Peyer's patch (tissue), 4 donors: ENCODE measurements at regions not wholly inside any gene's neighbourhood (a gene's known extent, or its start where the extent isn't known, plus 50 kb on each side); places are given as distances from the start of the nearest gene placed in this dataset.

ENCODE experiments used
- DNase-seq, 3 donors: peaks; one replicate each; pipeline ENCODE4 v3.0.0-alpha.2; 2017 to 2019
- H3K27ac ChIP-seq, 4 donors: fragments of 200-600 bp; sonication (generic); one replicate each; pipeline ENCODE4 v1.5.1; 2016 to 2019
- H3K27me3 ChIP-seq, 2 donors: fragments of 200-600 bp; sonication (generic); one replicate each; pipeline ENCODE4 v1.5.1; 2019
- H3K36me3 ChIP-seq, 3 donors: fragments of 200-600 bp; sonication (generic); one replicate each; pipeline ENCODE4 v1.5.1; 2016 to 2019
- H3K4me1 ChIP-seq, 4 donors: fragments of 200-600 bp; sonication (generic); one replicate each; pipeline ENCODE4 v1.5.1; 2016 to 2019
- H3K4me3 ChIP-seq, 4 donors: fragments of 200-600 bp; sonication (generic); 1 replicate in 3 of 4; 2 replicates in 1 of 4; pipeline ENCODE4 v1.5.1; 2016 to 2019; ENCODE audit warnings: mild to moderate bottlenecking in 1 of 4
- H3K9me3 ChIP-seq, 4 donors: fragments of 200-600 bp; sonication (generic); one replicate each; pipeline ENCODE4 v1.5.1; 2016 to 2019; ENCODE audit warnings: mild to moderate bottlenecking in 1 of 4
- POLR2A ChIP-seq, 2 donors: fragments of 450-650 bp; IDR thresholded peaks; one replicate each; pipeline ENCODE4 v1.5.1; 2017; ENCODE audit warnings: antibody characterized with exemption in 2 of 2, mild to moderate bottlenecking in 2 of 2, moderate library complexity in 2 of 2
- TF ChIP-seq, protein P1 (sequence below), 6 experiments: fragments of 450-650 bp in 4 of 6; fragments of 200-600 bp in 2 of 6; sonication (generic) in 1 of 6; IDR thresholded peaks; one replicate each; pipeline ENCODE4 v1.5.1; 2017 to 2019; ENCODE audit warnings: antibody characterized with exemption in 6 of 6, mild to moderate bottlenecking in 3 of 6, moderate library complexity in 1 of 6

GRCh38 chr1:98048751-98049325 is 128.0 kb upstream of the DPYD start:
- H3K36me3 ChIP-seq = no peaks in the 10 kb centered on the region
- no peak overlapping the region for H3K27ac ChIP-seq
- H3K27me3 ChIP-seq = peaks cover 0 to 34% of the 10 kb centered on the region in 2 donors
- TF ChIP-seq, protein P1, sequence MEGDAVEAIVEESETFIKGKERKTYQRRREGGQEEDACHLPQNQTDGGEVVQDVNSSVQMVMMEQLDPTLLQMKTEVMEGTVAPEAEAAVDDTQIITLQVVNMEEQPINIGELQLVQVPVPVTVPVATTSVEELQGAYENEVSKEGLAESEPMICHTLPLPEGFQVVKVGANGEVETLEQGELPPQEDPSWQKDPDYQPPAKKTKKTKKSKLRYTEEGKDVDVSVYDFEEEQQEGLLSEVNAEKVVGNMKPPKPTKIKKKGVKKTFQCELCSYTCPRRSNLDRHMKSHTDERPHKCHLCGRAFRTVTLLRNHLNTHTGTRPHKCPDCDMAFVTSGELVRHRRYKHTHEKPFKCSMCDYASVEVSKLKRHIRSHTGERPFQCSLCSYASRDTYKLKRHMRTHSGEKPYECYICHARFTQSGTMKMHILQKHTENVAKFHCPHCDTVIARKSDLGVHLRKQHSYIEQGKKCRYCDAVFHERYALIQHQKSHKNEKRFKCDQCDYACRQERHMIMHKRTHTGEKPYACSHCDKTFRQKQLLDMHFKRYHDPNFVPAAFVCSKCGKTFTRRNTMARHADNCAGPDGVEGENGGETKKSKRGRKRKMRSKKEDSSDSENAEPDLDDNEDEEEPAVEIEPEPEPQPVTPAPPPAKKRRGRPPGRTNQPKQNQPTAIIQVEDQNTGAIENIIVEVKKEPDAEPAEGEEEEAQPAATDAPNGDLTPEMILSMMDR (IDR thresholded peaks at IDR 0.05) = no peak
- TF ChIP-seq POLR2A (IDR thresholded peaks at IDR 0.05) = no peak
- H3K4me1 ChIP-seq = peaks cover 0 to 25% (median under 1%) of the 10 kb centered on the region in 4 donors
- no peak for DNase-seq
- no peak overlapping the region for H3K4me3 ChIP-seq
- H3K9me3 ChIP-seq = no peaks in the 10 kb centered on the region

GRCh38 chr1:98048244-98048643 is 127.4 kb upstream of the DPYD start:
- H3K36me3 ChIP-seq = no peaks in the 10 kb centered on the region
- DNase-seq = peak; percentile 18 to 80 (median 79)
- no peak for TF ChIP-seq POLR2A (IDR thresholded peaks at IDR 0.05)
- TF ChIP-seq, protein P1 (IDR thresholded peaks at IDR 0.05) = peak in 3 of 6 experiments; percentile 12 to 16 (median 15)
- H3K4me3 ChIP-seq = peak overlapping the region in 1 of 4 donors; percentile 31
- no peak overlapping the region for H3K27ac ChIP-seq
- H3K27me3 ChIP-seq = peaks cover 0 to 29% of the 10 kb centered on the region in 2 donors
- peaks cover 0 to 19% (median 0%) of the 10 kb centered on the region in 4 donors for H3K4me1 ChIP-seq
- no peaks in the 10 kb centered on the region for H3K9me3 ChIP-seq

DNA sequence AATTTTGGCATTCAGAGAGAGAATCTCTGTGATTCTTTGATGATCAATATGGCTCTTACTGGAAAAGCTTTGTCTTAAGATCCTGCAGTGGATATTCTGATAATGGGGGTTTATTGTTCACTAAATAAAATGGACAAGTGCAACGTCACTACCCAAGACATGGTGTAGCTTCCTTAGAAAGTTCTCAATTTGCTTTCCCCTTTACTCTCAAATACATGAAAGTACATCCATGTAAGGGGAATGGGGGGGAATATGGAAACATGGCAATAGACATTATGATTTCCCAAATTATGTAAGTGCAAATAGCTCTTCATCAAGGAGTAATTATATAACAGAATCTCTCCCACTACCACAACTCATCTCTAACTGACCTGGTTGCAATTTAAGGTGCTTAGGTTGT is 126.3 kb upstream of the DPYD start:
- no peak overlapping the region for H3K4me3 ChIP-seq
- TF ChIP-seq, protein P1 (IDR thresholded peaks at IDR 0.05) = no peak
- H3K36me3 ChIP-seq = no peaks in the 10 kb centered on the region
- H3K27me3 ChIP-seq = peaks cover 0 to 29% of the 10 kb centered on the region in 2 donors
- no peak overlapping the region for H3K27ac ChIP-seq
- DNase-seq = no peak
- H3K9me3 ChIP-seq = no peaks in the 10 kb centered on the region
- H3K4me1 ChIP-seq = peaks cover 0 to 18% (median 0%) of the 10 kb centered on the region in 4 donors

DNA sequence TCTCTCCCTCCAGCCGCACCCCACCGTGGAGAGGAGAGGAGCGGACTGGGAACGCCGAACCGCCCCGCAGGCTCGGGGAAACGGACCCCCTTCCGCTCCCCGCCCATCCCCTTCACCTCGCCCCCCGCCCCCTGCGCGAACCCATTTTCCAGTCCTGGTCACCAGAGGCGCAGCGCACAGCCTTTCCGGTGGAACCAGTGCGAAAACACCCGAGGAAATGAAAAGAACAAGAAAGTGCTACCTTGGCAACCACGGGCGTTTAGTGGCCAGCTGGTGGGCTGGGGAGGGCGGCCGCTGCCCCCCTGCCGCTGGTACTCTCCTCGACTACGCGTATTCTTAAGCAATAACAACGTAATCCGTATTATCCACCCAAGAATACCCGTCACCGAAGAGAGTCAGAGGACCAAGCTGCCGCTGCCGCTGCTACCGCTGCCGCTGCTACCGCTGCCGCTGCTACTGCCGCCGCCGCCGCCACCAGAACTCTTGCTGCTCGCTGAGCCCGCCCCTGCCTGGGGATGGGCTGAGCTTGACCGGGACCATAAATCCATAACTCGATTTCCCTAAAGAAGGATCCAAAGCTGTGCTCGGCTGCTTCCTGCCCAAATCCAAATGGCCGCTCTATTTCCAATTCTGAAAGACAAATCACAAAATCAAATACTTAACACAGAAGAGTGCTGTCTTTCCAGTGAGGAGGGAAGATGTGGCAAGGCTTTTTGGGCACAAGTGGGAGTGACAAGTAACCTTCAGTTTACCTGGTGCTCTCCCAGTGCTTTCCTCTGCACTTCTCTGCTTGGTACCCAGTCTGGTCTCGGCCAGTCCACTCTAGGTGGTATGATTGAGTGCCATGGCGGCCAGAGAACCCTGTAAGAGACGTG is 125.2 kb upstream of the DPYD start:
- Histone ChIP-seq H3K27ac (no peak overlapping the region), H3K4me1 (peaks cover 0 to 18% (median 0%) of the 10 kb centered on the region in 4 donors), H3K36me3 (no peaks in the 10 kb centered on the region), H3K27me3 (peaks cover 0 to 29% of the 10 kb centered on the region in 2 donors), H3K4me3 (peak overlapping the region in 3 of 4 donors; percentile 19 to 51 (median 48)), H3K9me3 (no peaks in the 10 kb centered on the region)
- TF ChIP-seq, protein P1 (IDR thresholded peaks at IDR 0.05) = no peak
- TF ChIP-seq POLR2A (IDR thresholded peaks at IDR 0.05) = no peak
- peak in 1 of 3 donors; percentile 43 for DNase-seq

DNA sequence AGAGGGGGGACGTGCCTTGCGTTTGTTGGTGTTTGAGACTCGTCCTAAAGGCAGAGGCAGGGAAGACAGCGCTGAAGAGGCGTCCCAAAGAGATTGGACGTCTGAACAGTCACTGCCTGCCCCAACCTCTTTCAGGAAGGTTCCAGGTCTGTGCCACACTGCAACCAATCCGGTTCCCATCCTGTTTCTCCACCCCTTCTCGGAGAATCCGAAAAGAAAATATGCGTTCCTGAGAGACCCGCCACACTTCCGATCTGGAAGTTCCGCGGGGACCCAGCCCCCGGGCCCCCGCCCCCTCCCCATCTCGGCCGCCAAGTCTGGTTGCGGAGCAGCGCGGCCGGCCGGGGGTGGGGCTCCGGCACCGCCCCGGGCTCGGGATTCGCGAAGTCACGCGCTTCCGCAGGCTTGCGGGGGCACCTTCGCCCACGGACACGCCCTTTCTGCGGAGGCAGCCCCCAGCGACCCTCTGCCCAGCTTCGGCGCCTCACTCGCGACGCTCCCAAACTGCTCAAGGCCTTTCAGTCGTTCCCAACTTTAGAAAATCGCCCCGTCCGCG is 124.5 kb upstream of the DPYD start:
- peak in 1 of 3 donors; percentile 38 for DNase-seq

More for the DNA sequence above, 124.5 kb upstream of the DPYD start:
- TF ChIP-seq POLR2A (IDR thresholded peaks at IDR 0.05) = no peak
- TF ChIP-seq, protein P1 (IDR thresholded peaks at IDR 0.05) = no peak
- no peak overlapping the region for H3K27ac ChIP-seq
- no peaks in the 10 kb centered on the region for H3K9me3 ChIP-seq
- H3K4me1 ChIP-seq = peaks cover 0 to 18% (median 0%) of the 10 kb centered on the region in 4 donors
- no peaks in the 10 kb centered on the region for H3K36me3 ChIP-seq
- peak overlapping the region in 3 of 4 donors; percentile 19 to 51 (median 48) for H3K4me3 ChIP-seq
- H3K27me3 ChIP-seq = peaks cover 0 to 29% of the 10 kb centered on the region in 2 donors
